ENCODE measurements at regions not wholly inside any gene's neighbourhood (a gene's known extent, or its start where the extent isn't known, plus 50 kb on each side); places are given as distances from the start of the nearest gene placed in this dataset.
"Not testable (repeated sequence)": the region's sequence is repeated elsewhere in the genome, so short reads cannot be mapped to it uniquely, and the experiment has no call there.

- H3K9ac ChIP-seq (ENCODE audit: low read length), result no peak overlapping the region
- H4K20me1 ChIP-seq (ENCODE audit: insufficient read depth, low read length), result no peaks in the 10 kb centered on the region
- H3K27me3 ChIP-seq (replicated peaks; ENCODE audit: insufficient read depth, low read length), result no peaks in the 10 kb centered on the region
- H3F3A ChIP-seq (ENCODE audit: insufficient read depth, low read length), result no peaks in the 10 kb centered on the region
- TF ChIP-seq EZH2phosphoT487 (IDR thresholded peaks at IDR 0.05; ENCODE audit: low read length) (no peak), CTCF (IDR thresholded peaks at IDR 0.05; ENCODE audit: low read length) (no peak), EZH2 (optimal IDR thresholded peaks at IDR 0.05; ENCODE audit: low read depth, low read length) (no peak)
- no peak for DNase-seq
- no peaks in the 10 kb centered on the region for H3K9me3 ChIP-seq (replicated peaks; ENCODE audit: insufficient read depth, low read length)
- H3K4me1 ChIP-seq (ENCODE audit: low read length), result no peaks in the 10 kb centered on the region
- H3K4me2 ChIP-seq (ENCODE audit: low read depth, low read length), result no peak overlapping the region
- H3K4me3 ChIP-seq (ENCODE audit: low read length), result no peak overlapping the region
- H2AFZ ChIP-seq (ENCODE audit: low read length), result no peak overlapping the region
- no peaks in the 10 kb centered on the region for H3K79me2 ChIP-seq (ENCODE audit: low read length)
- H3K36me3 ChIP-seq (replicated peaks; ENCODE audit: insufficient read depth, low read length), result no peaks in the 10 kb centered on the region
- no peak overlapping the region for H3K27ac ChIP-seq (ENCODE audit: low read length)
- H3K9me2 ChIP-seq (replicated peaks; ENCODE audit: insufficient read depth, low read length), result no peaks in the 10 kb centered on the region
These were observed 70.1 kb downstream of the FBXO4 start for GRCh38 chr5:41995193-41995592.

- H3K9me2 ChIP-seq (replicated peaks; ENCODE audit: insufficient read depth, low read length), result no peaks in the 10 kb centered on the region
- H3K27me3 ChIP-seq (replicated peaks; ENCODE audit: insufficient read depth, low read length), result no peaks in the 10 kb centered on the region
- H3K79me2 ChIP-seq (ENCODE audit: low read length), result no peaks in the 10 kb centered on the region
- H3K36me3 ChIP-seq (replicated peaks; ENCODE audit: insufficient read depth, low read length), result no peaks in the 10 kb centered on the region
- H3K9ac ChIP-seq (ENCODE audit: low read length), result no peak overlapping the region
- no peaks in the 10 kb centered on the region for H3F3A ChIP-seq (ENCODE audit: insufficient read depth, low read length)
- H3K4me3 ChIP-seq (ENCODE audit: low read length), result no peak overlapping the region
- DNase-seq, result no peak
- no peak for TF ChIP-seq EZH2 (optimal IDR thresholded peaks at IDR 0.05; ENCODE audit: low read depth, low read length)
- no peak for TF ChIP-seq EZH2phosphoT487 (IDR thresholded peaks at IDR 0.05; ENCODE audit: low read length)
- no peak for TF ChIP-seq CTCF (IDR thresholded peaks at IDR 0.05; ENCODE audit: low read length)
- no peaks in the 10 kb centered on the region for H3K4me1 ChIP-seq (ENCODE audit: low read length)
- no peak overlapping the region for H3K27ac ChIP-seq (ENCODE audit: low read length)
- H3K9me3 ChIP-seq (replicated peaks; ENCODE audit: insufficient read depth, low read length), result no peaks in the 10 kb centered on the region
- no peak overlapping the region for H3K4me2 ChIP-seq (ENCODE audit: low read depth, low read length)
- H4K20me1 ChIP-seq (ENCODE audit: insufficient read depth, low read length), result no peaks in the 10 kb centered on the region
- H2AFZ ChIP-seq (ENCODE audit: low read length), result no peak overlapping the region
These were observed 76.6 kb downstream of the FBXO4 start for GRCh38 chr5:42001673-42002072.

- H3F3A ChIP-seq (ENCODE audit: insufficient read depth, low read length); H3K4me3 ChIP-seq (ENCODE audit: low read length); H3K4me2 ChIP-seq (ENCODE audit: low read depth, low read length): not testable (repeated sequence)
These were observed 78.8 kb downstream of the FBXO4 start for GRCh38 chr5:42003852-42004251.

GRCh38 chr5:42005561-42006153 is 80.6 kb downstream of the FBXO4 start:
- peak; percentile 38 for DNase-seq
- Histone ChIP-seq H3K9ac (ENCODE audit: low read length) (no peak overlapping the region), H3K9me2 (replicated peaks; ENCODE audit: insufficient read depth, low read length) (no peaks in the 10 kb centered on the region), H3K9me3 (replicated peaks; ENCODE audit: insufficient read depth, low read length) (no peaks in the 10 kb centered on the region), H3K4me3 (ENCODE audit: low read length) (no peak overlapping the region), H3K4me2 (ENCODE audit: low read depth, low read length) (no peak overlapping the region), H3K79me2 (ENCODE audit: low read length) (no peaks in the 10 kb centered on the region), H4K20me1 (ENCODE audit: insufficient read depth, low read length) (no peaks in the 10 kb centered on the region), H3K27ac (ENCODE audit: low read length) (no peak overlapping the region), H3K4me1 (ENCODE audit: low read length) (no peaks in the 10 kb centered on the region), H3F3A (ENCODE audit: insufficient read depth, low read length) (no peaks in the 10 kb centered on the region), H3K36me3 (replicated peaks; ENCODE audit: insufficient read depth, low read length) (no peaks in the 10 kb centered on the region), H2AFZ (ENCODE audit: low read length) (no peak overlapping the region), H3K27me3 (replicated peaks; ENCODE audit: insufficient read depth, low read length) (no peaks in the 10 kb centered on the region)
- TF ChIP-seq CTCF (IDR thresholded peaks at IDR 0.05; ENCODE audit: low read length) (peak; percentile 75), EZH2phosphoT487 (IDR thresholded peaks at IDR 0.05; ENCODE audit: low read length) (no peak), EZH2 (optimal IDR thresholded peaks at IDR 0.05; ENCODE audit: low read depth, low read length) (no peak)

More at GRCh38 chr5:42003852-42004251, 78.8 kb downstream of the FBXO4 start:
- not testable (repeated sequence) for H3K4me1 ChIP-seq (ENCODE audit: low read length); H3K9ac ChIP-seq (ENCODE audit: low read length); H3K79me2 ChIP-seq (ENCODE audit: low read length); H3K36me3 ChIP-seq (replicated peaks; ENCODE audit: insufficient read depth, low read length); H2AFZ ChIP-seq (ENCODE audit: low read length); H3K27me3 ChIP-seq (replicated peaks; ENCODE audit: insufficient read depth, low read length); H3K27ac ChIP-seq (ENCODE audit: low read length); H3K9me3 ChIP-seq (replicated peaks; ENCODE audit: insufficient read depth, low read length); H4K20me1 ChIP-seq (ENCODE audit: insufficient read depth, low read length); H3K9me2 ChIP-seq (replicated peaks; ENCODE audit: insufficient read depth, low read length); DNase-seq
